HPDE6-E6E7 (cell line): ENCODE measurements at regions not wholly inside any gene's neighbourhood (a gene's known extent, or its start where the extent isn't known, plus 50 kb on each side); places are given as distances from the start of the nearest gene placed in this dataset.
"Not testable (repeated sequence)": the region's sequence is repeated elsewhere in the genome, so short reads cannot be mapped to it uniquely, and the experiment has no call there.

Experiments
- DNase-seq: peaks from one replicate; pipeline ENCODE4 v3.0.0; 2011; ENCODE audit warnings: missing footprints; ENCODE audit errors: extremely low spot score

GRCh38 chr3:174457758-174458157 lies 401.4 kb upstream of the NAALADL2 start:
- no peak for DNase-seq

GRCh38 chr3:174460831-174461230 lies 398.3 kb upstream of the NAALADL2 start:
- DNase-seq: no peak

GRCh38 chr3:174462916-174463315 lies 396.2 kb upstream of the NAALADL2 start:
- no peak for DNase-seq

GRCh38 chr3:174465177-174465576 lies 394.0 kb upstream of the NAALADL2 start:
- no peak for DNase-seq

- DNase-seq: no peak
Measured at GRCh38 chr3:174466471-174467054, 392.6 kb upstream of the NAALADL2 start.

GRCh38 chr3:174477491-174477890 lies 381.6 kb upstream of the NAALADL2 start:
- no peak for DNase-seq

GRCh38 chr3:174480767-174481166 lies 378.4 kb upstream of the NAALADL2 start:
- no peak for DNase-seq

GRCh38 chr3:174482541-174482940 lies 376.6 kb upstream of the NAALADL2 start:
- DNase-seq: no peak

- no peak for DNase-seq
Measured at GRCh38 chr3:174483254-174483653, 375.9 kb upstream of the NAALADL2 start.

GRCh38 chr3:174483856-174484255 lies 375.3 kb upstream of the NAALADL2 start:
- DNase-seq: not testable (repeated sequence)

- DNase-seq: no peak
Measured at GRCh38 chr3:174488527-174488926, 370.6 kb upstream of the NAALADL2 start.

- no peak for DNase-seq
Measured at GRCh38 chr3:174495311-174495710, 363.8 kb upstream of the NAALADL2 start.

- DNase-seq: no peak
Measured at GRCh38 chr3:174495928-174496327, 363.2 kb upstream of the NAALADL2 start.

GRCh38 chr3:174498638-174499037 lies 360.5 kb upstream of the NAALADL2 start:
- no peak for DNase-seq

GRCh38 chr3:174505266-174505665 lies 353.9 kb upstream of the NAALADL2 start:
- no peak for DNase-seq

GRCh38 chr3:174524203-174524602 lies 334.9 kb upstream of the NAALADL2 start:
- DNase-seq: no peak

GRCh38 chr3:174529298-174529697 lies 329.8 kb upstream of the NAALADL2 start:
- DNase-seq: no peak

GRCh38 chr3:174531262-174531982 lies 327.7 kb upstream of the NAALADL2 start:
- no peak for DNase-seq

GRCh38 chr3:174532216-174532615 lies 326.9 kb upstream of the NAALADL2 start:
- no peak for DNase-seq

GRCh38 chr3:174532776-174533175 lies 326.4 kb upstream of the NAALADL2 start:
- DNase-seq: no peak

GRCh38 chr3:174533286-174533685 lies 325.8 kb upstream of the NAALADL2 start:
- DNase-seq: no peak

- no peak for DNase-seq
Measured at GRCh38 chr3:174536319-174536718, 322.8 kb upstream of the NAALADL2 start.

GRCh38 chr3:174538151-174538550 lies 321.0 kb upstream of the NAALADL2 start:
- no peak for DNase-seq
